Myocyte (in vitro differentiated cells): ENCODE measurements at regions not wholly inside any gene's neighbourhood (a gene's known extent, or its start where the extent isn't known, plus 50 kb on each side); places are given as distances from the start of the nearest gene placed in this dataset.

Source experiments
- DNase-seq: peaks from one replicate; pipeline ENCODE4 v3.0.0-alpha.2; 2012; ENCODE audit warnings: low read depth

DNA sequence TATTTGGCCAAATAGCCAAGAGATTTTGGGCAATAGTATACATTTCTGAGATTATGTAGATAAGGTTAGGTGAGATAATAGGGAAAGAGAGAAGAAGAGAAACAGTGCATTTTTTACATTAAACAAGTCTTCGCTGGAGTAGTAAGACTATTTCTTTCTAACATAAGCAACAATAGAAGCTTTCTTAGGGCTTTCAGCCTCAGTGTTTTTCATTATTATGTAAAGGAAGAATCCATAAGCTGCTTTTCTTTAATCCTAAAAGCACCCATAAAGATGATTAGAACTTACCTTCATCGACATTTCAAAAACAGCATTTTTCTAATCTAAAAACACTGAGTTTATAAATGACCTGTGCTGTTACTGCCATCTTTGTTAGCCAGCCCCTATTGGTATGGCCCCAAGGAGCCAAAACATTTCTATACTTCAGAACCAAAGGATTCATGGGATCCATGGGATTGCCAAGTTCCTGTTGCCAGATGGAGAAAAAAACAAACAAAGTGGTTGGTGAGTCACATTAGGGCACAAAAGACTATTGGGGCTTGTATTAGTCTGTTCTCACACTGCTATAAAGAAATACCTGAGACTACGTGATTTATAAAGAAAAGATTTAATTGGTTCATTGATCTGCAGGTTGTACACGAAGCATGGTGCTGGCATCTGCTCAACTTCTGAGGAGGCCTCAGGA lies 88.2 kb downstream of the SCG2 start:
- DNase-seq, result no peak

DNA sequence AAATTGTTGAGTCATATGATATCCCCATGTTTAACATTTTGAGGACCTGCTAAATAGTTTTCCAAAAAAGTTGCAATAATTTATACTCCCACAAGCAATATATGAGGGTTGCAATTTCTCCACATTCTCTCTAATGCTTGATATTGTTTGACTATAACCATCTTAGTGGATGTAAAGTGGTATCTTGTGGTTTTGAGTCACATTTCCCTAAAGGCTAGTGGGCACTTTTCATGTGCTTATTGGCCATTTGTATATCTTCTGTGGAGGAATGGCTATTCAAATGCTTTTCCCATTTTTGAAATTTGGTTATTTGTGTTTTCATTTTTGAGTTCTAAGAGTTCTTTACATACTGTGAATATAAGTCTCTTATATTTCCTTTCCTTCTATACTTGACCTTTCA lies 82.7 kb downstream of the SCG2 start:
- DNase-seq, result no peak

DNA sequence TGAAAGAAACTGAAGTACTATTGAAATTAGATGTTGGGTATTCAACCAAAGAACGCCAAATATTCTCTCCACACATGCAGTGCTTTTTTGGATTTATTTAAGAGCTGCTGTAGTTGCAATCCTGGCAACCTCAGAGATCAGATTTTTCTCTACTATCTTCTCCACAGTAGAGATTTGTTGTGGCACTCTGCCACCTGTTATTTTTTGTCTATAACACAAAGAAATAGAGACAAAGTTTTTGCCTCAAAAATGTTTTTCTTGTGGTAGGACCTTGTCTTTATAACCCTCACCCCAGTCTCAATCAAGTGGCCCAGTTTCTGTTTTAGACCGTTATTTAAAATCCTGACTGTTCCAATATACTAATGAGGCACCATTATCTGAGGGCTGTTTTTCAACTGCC lies 79.4 kb downstream of the SCG2 start:
- DNase-seq, result peak; percentile 46

DNA sequence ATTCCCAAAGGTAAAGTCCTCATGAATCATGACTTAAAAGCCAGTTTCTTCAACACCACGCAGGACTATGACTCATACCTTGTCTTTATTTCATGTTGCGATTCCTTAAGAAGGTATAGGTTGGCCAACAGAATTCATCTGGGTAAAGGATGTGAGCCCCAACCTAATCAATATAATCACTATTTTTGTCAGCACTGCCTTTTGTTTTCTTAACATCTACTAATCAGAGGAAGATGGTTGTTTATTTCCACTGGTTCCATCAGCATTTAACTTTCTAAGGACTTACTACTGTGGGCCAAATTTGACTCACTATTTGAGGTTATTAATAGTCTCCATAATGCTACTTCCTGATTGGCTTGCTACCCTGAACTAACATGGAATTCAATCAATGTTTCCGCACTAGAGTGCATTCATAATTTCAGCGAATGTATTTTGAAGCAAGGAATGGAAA lies 78.6 kb downstream of the SCG2 start:
- no peak for DNase-seq

DNA sequence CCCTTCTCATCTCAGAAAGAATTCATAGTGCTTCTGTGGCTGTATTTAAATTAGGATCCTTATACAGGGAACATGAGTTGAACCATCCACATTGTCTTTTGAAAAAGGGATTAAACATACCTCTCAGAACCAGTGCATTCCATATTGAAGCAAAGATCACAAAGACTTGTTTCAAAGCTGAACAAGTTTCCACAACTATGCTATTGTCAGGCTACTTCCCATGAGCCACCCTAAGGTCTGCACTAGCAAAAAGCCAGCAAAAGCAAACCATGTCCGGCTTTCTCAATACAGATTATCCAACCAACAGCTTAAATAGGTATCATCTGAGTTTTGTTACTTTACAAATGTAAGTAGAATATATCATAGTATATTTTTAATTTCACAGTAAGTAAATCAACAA lies 78.1 kb downstream of the SCG2 start:
- DNase-seq, result no peak

DNA sequence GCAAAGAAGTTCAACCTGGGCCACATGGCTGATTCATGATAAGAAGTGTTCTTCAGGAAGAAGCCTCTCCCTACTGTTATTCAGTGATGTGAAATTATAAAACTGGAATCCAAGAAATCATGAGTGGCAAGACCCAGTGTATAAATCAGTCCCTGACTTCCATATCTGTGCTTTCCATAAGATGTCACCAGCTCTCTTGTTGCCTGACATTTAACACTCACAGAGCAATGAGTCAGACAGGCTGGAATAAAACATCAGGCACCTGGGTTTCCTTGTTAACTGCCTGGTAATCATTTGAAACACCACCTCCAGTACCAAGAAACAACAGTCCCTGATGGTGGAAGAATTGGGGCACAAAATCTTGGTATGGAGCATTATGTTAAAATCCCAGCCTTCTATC lies 76.1 kb downstream of the SCG2 start:
- peak; percentile 43 for DNase-seq

DNA sequence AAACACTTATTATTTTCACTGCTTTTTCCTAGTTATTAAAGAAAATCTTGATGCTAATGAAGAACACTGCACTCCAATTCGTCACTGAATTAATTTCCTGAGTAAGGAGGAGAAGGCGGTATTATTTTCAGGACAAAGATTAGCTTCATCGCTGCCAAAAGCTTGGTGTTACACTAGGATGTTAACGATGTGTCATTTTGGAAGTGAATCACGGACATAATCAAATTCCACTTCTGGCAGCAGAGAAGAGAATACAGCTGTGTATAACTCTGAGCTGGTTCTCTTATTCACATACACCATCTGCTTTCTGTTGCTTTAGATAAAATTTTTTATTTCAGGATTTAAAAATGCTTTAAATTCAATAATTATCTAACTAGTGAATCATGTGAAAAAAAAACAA lies 74.1 kb downstream of the SCG2 start:
- peak; percentile 59 for DNase-seq

DNA sequence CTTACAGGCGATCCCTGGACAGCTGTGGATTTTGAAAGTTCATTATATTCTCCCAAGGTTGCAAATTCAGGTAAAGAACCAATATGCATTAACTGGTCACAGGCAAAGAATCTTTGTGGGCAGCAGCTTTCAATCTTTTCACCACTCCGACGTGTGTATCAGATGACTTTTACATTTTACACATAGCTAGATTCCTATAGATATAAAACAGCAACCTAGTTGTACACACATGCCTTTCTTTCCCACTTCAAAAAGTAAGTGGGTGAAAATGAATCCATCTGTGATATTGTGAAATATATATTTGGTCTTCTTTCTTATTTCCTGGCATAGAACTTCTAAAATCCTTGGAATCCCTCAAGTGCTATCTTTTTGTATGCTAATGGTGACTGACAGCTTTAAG lies 72.5 kb downstream of the SCG2 start:
- no peak for DNase-seq

DNA sequence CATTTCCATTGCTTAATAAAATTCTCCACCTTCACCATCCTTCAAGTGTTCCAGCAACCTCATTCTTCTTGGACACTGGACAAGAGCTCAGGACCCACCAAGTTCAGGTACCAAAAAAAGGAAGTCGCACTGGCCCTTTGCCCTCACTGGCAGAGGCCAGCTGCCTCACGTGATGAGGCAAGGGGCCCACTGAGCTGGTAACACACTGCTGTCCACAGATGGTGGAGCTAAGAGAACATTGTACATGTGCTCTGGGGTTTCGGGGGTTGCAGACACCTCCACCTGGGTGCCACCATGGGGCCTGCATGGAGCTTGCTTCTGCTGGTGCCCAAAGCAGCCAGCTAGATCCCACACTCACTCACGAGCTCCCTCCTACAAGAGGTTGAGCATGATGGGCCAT lies 71.3 kb downstream of the SCG2 start:
- DNase-seq, result no peak

DNA sequence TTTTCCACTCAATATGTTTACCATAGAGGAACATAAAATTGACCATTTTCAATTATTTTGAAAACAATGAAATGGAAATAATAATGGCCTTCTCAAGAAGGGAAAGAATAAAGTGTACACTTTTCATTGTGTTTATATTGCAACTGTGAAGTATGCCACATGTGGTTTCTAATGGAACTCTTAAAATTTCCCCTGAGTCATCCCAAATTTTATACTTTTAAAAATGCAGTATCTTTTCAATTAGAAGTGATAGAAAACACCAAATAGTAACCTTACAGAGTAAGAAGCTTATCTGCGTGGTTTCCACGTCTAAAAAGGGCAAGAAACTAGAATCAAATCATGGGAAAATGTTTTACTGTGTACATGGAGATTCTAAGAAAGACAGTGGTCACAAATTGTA lies 70.0 kb downstream of the SCG2 start:
- no peak for DNase-seq

DNA sequence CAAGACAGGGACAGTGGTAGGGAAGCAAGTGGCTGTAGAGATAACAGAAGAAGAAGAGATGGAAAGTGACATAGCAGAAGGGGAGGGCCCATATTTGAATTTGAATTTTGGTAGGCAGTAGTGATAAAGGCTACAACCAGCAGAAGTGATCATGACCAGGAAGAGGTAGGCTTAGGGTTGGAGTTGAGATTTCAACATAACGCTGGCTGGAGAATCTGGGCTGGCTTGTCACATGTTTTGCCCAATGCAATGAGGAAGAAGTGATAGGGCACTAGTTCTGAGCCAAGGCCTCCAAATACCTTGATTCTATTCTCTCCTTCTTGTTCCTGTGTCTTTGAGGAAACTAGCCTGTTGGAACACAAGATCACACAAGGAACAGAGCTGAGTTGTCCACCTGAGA lies 69.4 kb downstream of the SCG2 start:
- DNase-seq, result no peak

DNA sequence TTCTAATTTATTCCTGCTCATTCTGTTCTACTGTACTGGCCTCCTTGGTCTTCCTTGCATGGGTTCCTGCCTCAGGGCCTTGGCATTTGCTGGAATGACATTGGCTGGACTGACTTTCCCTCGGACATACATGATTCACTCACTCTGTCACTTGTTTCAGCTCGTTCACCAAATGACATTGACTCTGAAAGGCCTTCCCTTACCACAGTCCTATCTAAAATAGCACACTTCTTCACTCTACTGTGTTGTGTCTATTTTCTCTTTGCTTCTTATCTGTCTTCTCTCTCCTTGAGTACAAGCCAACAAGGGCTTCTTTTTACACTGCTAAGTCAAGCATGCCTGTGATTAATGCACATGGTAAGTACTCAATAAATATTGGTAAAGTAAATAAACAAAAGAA lies 65.6 kb downstream of the SCG2 start:
- DNase-seq, result peak; percentile 80

DNA sequence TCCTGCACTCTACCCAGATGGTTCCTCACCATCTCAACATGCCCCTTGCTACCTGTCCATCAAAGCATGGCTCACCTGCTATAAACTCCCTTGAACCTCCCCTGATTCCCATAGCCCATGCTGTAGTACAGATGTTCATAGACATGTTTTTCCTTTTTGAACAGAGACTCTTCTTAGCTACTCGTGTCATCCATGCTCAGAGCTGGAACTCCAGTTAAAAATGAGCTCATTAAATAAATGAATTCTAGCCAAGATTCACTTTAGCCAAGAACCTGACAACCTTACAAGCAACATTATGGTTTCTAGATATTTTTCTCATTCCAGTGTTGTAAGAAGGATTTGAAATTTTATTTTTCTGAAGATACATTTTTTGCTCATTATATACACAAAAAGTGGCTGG lies 65.0 kb downstream of the SCG2 start:
- DNase-seq, result no peak

DNA sequence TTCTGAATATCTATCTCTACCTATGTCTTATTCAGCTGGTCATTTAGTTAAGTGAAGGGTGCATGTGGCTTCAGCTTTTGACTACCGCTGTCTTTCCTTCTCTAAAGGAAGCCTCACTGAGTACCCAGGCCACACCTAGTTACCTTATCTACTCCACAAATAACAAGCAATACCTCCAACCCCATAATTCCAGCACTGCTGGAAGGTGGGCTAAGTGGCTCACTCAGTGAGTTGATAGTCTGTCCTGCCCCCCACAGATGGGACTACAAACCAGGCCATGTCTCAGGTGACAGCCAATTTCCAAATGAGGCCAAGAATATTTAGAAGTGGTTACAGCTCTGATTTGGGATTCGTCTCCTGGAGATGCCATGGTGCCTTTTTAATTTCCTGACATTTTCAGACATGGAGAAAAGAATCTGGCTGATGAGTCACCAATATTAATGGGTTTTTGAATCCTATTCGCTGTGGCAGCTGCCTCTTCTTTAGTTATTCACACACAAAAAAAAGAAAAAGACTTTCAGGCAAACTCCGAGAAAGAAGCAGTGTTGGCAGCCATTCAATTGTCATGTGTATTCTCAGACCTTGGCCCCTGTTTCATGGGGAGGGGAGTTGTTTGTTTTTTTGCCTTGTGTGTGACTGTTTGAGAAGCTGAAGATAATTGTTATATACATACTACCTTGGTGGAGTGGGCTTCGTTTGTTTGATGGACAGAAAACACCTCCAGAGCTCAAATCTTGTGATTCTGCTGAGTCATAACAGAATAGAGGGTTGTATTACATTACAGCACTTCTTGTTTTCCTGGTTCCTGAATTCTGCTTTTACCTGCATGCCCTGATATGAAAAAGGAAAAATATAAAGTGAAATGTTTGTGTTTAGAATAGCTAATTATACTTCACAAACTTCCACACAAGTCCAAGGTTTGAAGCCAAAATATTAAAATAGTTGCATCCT lies 64.2 kb downstream of the SCG2 start:
- DNase-seq, result peak; percentile 73

DNA sequence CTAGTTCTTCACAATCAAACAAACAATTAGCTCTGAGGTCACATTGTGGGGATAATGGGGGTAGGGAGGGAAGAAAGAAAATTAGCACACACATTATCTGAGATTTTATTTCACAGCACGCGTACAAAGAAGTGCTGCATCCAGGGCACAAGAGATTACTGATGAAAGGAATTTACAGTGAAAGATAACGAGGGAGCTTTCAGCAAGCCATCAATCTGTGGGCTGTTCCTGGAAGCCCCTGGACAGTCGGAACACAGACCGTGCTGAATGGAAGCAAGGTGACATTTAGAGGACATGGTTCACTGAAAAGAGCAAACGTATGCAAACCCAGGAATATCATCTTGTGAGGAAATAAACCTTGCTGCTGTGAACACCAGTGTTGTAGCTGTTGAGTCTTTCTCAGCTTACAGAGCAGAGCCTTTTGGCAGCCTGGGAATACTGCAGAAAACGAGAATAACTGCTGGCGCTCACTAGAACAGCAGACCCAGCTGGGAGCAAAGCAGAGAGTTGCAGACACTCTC lies 63.2 kb downstream of the SCG2 start:
- DNase-seq, result no peak

DNA sequence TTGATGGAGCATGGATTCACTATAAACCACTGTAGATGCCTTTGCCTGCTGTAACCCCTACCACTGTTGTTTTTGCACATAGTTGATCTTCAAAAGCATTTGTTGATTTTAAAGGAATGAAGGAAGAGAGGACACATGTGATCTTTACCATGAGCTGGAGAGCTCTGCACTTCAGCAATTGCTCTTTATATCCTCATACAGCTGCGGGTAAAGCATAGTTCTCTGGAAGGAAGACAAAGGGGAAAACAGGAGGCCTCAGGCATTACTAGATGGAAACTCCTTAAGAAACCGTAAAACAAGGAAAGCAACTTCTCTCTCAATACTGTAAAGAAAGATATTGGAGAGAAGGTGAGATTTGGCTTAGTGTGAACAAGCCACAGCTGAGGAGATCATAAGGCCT lies 60.6 kb downstream of the SCG2 start:
- DNase-seq, result no peak

DNA sequence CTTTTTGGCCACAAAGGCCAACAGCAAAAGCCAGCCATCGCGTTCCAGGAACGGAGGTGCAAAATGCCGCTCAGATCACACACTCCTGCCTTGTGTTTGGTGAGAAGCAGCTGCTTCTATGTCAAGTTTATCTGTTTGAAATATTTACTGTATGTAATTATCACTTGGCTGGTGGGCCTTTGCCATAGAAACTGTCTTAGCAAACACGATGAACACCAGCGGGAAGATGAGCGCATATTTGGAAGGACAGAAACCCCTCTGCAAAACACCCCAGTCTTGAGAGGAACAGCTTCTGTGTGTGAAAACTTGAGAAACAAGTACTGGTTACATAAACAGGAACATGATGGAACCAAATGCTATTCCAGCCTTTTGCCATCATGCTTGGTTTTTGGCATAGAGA lies 59.7 kb downstream of the SCG2 start:
- DNase-seq, result no peak

DNA sequence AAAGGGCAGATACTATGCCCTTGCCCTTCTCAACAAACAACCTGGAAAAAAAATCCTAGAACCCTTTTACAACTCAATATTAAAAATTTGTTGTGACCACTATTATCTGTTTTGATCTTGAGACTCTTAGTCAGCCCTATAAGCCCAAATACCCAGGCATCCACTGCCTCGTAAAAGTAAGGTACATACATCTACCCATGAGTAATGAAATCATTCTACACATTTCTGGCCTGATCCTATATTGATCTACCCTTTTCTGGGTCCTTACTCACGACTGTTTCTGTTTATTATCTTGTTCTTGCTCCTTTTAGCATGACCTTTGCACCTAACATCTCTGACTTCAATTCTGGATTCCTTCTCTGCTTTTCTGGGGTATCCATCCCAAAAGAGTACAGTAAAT lies 56.8 kb downstream of the SCG2 start:
- DNase-seq, result no peak

DNA sequence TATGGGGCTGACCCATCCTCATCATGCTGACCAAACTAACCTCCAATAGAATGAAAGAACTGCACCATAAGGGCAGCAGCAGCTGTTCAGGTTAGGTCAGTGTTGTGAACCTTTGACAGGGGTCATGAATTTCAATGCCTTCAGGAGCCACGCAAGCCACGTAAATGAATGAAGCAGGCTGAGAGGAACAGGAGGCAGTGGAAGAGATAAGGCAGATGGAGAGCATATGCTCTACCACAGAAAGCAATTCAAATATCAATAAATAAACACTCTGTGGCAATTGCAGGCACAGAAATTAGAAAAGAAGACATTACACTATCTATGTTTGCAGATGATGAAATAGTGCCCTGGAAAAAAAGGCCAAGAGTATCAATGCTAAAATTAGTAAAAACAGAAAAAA lies 56.3 kb downstream of the SCG2 start:
- DNase-seq, result peak; percentile 58
